GM23338 (cell line): ENCODE measurements at regions not wholly inside any gene's neighbourhood (a gene's known extent, or its start where the extent isn't known, plus 50 kb on each side); places are given as distances from the start of the nearest gene placed in this dataset.

Experiments
- CREB1 ChIP-seq: fragments of 250-450 bp; sonication (Bioruptor Pico); IDR thresholded peaks from 2 replicates; pipeline ENCODE4 v1.5.0; 2020; ENCODE audit warnings: low read depth, mild to moderate bottlenecking, moderate library complexity
- EZH2phosphoT487 ChIP-seq: fragments of 200-600 bp; sonication (generic); IDR thresholded peaks from one replicate; pipeline ENCODE4 v1.8.1; 2018; ENCODE audit warnings: antibody characterized with exemption; ENCODE audit not compliant: unreplicated experiment
- POLR2AphosphoS5 ChIP-seq: IDR thresholded peaks from 2 replicates; pipeline ENCODE4 v1.6.1; 2016; ENCODE audit warnings: antibody characterized with exemption, low read depth
- ZNF331 ChIP-seq: fragments of 250-450 bp; sonication (Bioruptor Pico); IDR thresholded peaks from 2 replicates; pipeline ENCODE4 v1.5.0; 2020; ENCODE audit warnings: low read depth, mild to moderate bottlenecking, moderate library complexity
- TF ChIP-seq, protein P1 (sequence below), 2 experiments: fragments of 200-600 bp in 1 of 2; sonication (generic) in 1 of 2; conservative IDR thresholded peaks; 2 replicates each; pipeline versions ENCODE4 v1.5.1 to v1.6.1; 2016 to 2017; ENCODE audit warnings: antibody characterized with exemption in 2 of 2, low read depth in 2 of 2, mild to moderate bottlenecking in 2 of 2, moderate library complexity in 1 of 2

GRCh38 chr6:134846865-134847264, 103.0 kb downstream of the ALDH8A1 start:
- TF ChIP-seq EZH2phosphoT487, result no peak
- TF ChIP-seq, protein P1, sequence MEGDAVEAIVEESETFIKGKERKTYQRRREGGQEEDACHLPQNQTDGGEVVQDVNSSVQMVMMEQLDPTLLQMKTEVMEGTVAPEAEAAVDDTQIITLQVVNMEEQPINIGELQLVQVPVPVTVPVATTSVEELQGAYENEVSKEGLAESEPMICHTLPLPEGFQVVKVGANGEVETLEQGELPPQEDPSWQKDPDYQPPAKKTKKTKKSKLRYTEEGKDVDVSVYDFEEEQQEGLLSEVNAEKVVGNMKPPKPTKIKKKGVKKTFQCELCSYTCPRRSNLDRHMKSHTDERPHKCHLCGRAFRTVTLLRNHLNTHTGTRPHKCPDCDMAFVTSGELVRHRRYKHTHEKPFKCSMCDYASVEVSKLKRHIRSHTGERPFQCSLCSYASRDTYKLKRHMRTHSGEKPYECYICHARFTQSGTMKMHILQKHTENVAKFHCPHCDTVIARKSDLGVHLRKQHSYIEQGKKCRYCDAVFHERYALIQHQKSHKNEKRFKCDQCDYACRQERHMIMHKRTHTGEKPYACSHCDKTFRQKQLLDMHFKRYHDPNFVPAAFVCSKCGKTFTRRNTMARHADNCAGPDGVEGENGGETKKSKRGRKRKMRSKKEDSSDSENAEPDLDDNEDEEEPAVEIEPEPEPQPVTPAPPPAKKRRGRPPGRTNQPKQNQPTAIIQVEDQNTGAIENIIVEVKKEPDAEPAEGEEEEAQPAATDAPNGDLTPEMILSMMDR (conservative IDR thresholded peaks at IDR 0.05; ENCODE audit: low read depth in 2 of 2), result no peak
- no peak for TF ChIP-seq POLR2AphosphoS5
- TF ChIP-seq ZNF331 (CRISPR knock-in tag), result no peak
- TF ChIP-seq CREB1, result no peak
